HEK293 (cell line): ENCODE measurements at regions not wholly inside any gene's neighbourhood (a gene's known extent, or its start where the extent isn't known, plus 50 kb on each side); places are given as distances from the start of the nearest gene placed in this dataset.

Experiments
- CTCF ChIA-PET: fragments of 350-600 bp; formaldehyde crosslinking; extraction: SDS; loops from one replicate; lab custom pipeline; 2021; ENCODE audit warnings: antibody characterized with exemption; lab: Yijun Ruan, JAX
- POLR2A ChIA-PET: fragments of 300-600 bp; formaldehyde crosslinking; extraction: SDS; loops from one replicate; lab custom pipeline; 2020; ENCODE audit warnings: antibody characterized with exemption, inconsistent platforms; lab: Yijun Ruan, JAX
- H3K27ac ChIP-seq: fragments of 200-500 bp; sonication (Bioruptor generic); 2 replicates; pipeline ENCODE4 v1.5.1; 2014; ENCODE audit warnings: low read depth, low read length, control low read depth, inconsistent platforms; ENCODE audit errors: extremely low read depth
- H3K36me3 ChIP-seq, 2 experiments: fragments of 200-500 bp in 1 of 2; sonication (Bioruptor generic) in 1 of 2; 1 replicate in 1 of 2; 2 replicates in 1 of 2; pipeline ENCODE4 v1.5.1; 2014 to 2017; ENCODE audit warnings: inconsistent platforms in 2 of 2, low read length in 2 of 2; ENCODE audit not compliant: control insufficient read depth in 2 of 2, insufficient read depth in 1 of 2
- H3K4me1 ChIP-seq: fragments of 200-500 bp; sonication (Bioruptor generic); 2 replicates; pipeline ENCODE4 v1.5.1; 2014; ENCODE audit warnings: mild to moderate bottlenecking, low read length, inconsistent platforms; ENCODE audit not compliant: control insufficient read depth, insufficient read depth
- H3K4me3 ChIP-seq: 2 replicates; pipeline ENCODE4 v1.5.1; 2011; ENCODE audit warnings: low read depth, mild to moderate bottlenecking, control low read depth, low read length, moderate library complexity
- H3K9me3 ChIP-seq: fragments of 200-500 bp; sonication (Bioruptor generic); 2 replicates; pipeline ENCODE4 v1.5.1; 2014; ENCODE audit warnings: low read depth, low read length, inconsistent platforms; ENCODE audit not compliant: control insufficient read depth, insufficient read depth
- ATF2 ChIP-seq: fragments of 450-650 bp; formaldehyde crosslinking; IDR thresholded peaks from 2 replicates; pipeline ENCODE4 v1.5.1; 2016; ENCODE audit warnings: missing biosample characterization, missing genetic modification characterization, low read depth
- GLIS1 ChIP-seq: fragments of 450-650 bp; formaldehyde crosslinking; IDR thresholded peaks from 2 replicates; pipeline ENCODE4 v1.5.1; 2016; ENCODE audit warnings: missing biosample characterization, missing genetic modification characterization
- HOXC10 ChIP-seq: sonication (generic); formaldehyde crosslinking; IDR thresholded peaks from 2 replicates; pipeline ENCODE4 v1.8.1; 2023; ENCODE audit warnings: mild to moderate bottlenecking, missing genetic modification reagents
- KLF16 ChIP-seq: fragments of 450-650 bp; formaldehyde crosslinking; IDR thresholded peaks from 2 replicates; pipeline ENCODE4 v1.5.1; 2017; ENCODE audit warnings: missing biosample characterization, missing genetic modification characterization
- PRDM1 ChIP-seq: fragments of 450-650 bp; formaldehyde crosslinking; IDR thresholded peaks from 2 replicates; pipeline ENCODE4; 2016; ENCODE audit warnings: missing biosample characterization, missing genetic modification characterization
- RBAK ChIP-seq: fragments of 450-650 bp; formaldehyde crosslinking; IDR thresholded peaks from 2 replicates; pipeline ENCODE4 v1.5.1; 2016; ENCODE audit warnings: missing biosample characterization, missing genetic modification characterization
- SETDB1 ChIP-seq: IDR thresholded peaks from one replicate; pipeline ENCODE4 v1.6.1; 2017; ENCODE audit warnings: mild to moderate bottlenecking, low read length, moderate library complexity, mixed read lengths; ENCODE audit not compliant: insufficient read length
- ZBTB1 ChIP-seq: fragments of 450-650 bp; formaldehyde crosslinking; IDR thresholded peaks from 2 replicates; pipeline ENCODE4 v1.5.1; 2016; ENCODE audit warnings: missing biosample characterization, missing genetic modification characterization
- ZFHX2 ChIP-seq: fragments of 450-650 bp; formaldehyde crosslinking; conservative IDR thresholded peaks from 2 replicates; pipeline ENCODE4 v1.5.1; 2016; ENCODE audit warnings: missing biosample characterization, missing genetic modification characterization
- ZNF19 ChIP-seq: fragments of 450-650 bp; formaldehyde crosslinking; IDR thresholded peaks from 2 replicates; pipeline ENCODE4; 2016; ENCODE audit warnings: missing biosample characterization, missing genetic modification characterization, low read depth
- ZNF202 ChIP-seq: fragments of 450-650 bp; formaldehyde crosslinking; IDR thresholded peaks from 2 replicates; pipeline ENCODE4 v1.5.1; 2016; ENCODE audit warnings: missing biosample characterization, missing genetic modification characterization, borderline replicate concordance
- ZNF214 ChIP-seq: fragments of 450-650 bp; formaldehyde crosslinking; IDR thresholded peaks from 2 replicates; pipeline ENCODE4 v1.5.1; 2017; ENCODE audit warnings: missing biosample characterization, mild to moderate bottlenecking, missing genetic modification characterization, borderline replicate concordance
- ZNF324 ChIP-seq: fragments of 450-650 bp; formaldehyde crosslinking; IDR thresholded peaks from 2 replicates; pipeline ENCODE4 v1.5.1; 2016; ENCODE audit warnings: missing biosample characterization, missing genetic modification characterization
- ZNF350 ChIP-seq: fragments of 450-650 bp; formaldehyde crosslinking; IDR thresholded peaks from 2 replicates; pipeline ENCODE4 v1.5.0; 2017; ENCODE audit warnings: missing biosample characterization, mild to moderate bottlenecking, missing genetic modification characterization
- ZNF354C ChIP-seq: fragments of 450-650 bp; formaldehyde crosslinking; IDR thresholded peaks from 2 replicates; pipeline ENCODE4 v1.5.1; 2016; ENCODE audit warnings: missing biosample characterization, missing genetic modification characterization, low read depth, borderline replicate concordance
- ZNF366 ChIP-seq: fragments of 450-650 bp; formaldehyde crosslinking; conservative IDR thresholded peaks from 2 replicates; pipeline ENCODE4 v1.5.1; 2016; ENCODE audit warnings: missing biosample characterization, missing genetic modification characterization
- ZNF433 ChIP-seq: fragments of 450-650 bp; formaldehyde crosslinking; IDR thresholded peaks from 2 replicates; pipeline ENCODE4 v1.5.1; 2016; ENCODE audit warnings: missing biosample characterization, missing genetic modification characterization, low read depth
- ZNF544 ChIP-seq: fragments of 450-650 bp; formaldehyde crosslinking; IDR thresholded peaks from 2 replicates; pipeline ENCODE4 v1.5.0; 2017; ENCODE audit warnings: missing biosample characterization, missing genetic modification characterization
- ZNF621 ChIP-seq: fragments of 450-650 bp; formaldehyde crosslinking; IDR thresholded peaks from 2 replicates; pipeline ENCODE4 v1.5.1; 2017; ENCODE audit warnings: missing biosample characterization, missing genetic modification characterization
- ZNF623 ChIP-seq: fragments of 450-650 bp; formaldehyde crosslinking; IDR thresholded peaks from 2 replicates; pipeline ENCODE4 v1.5.1; 2016; ENCODE audit warnings: missing biosample characterization, missing genetic modification characterization
- ZNF670 ChIP-seq: fragments of 450-650 bp; formaldehyde crosslinking; IDR thresholded peaks from 2 replicates; pipeline ENCODE4 v1.5.1; 2016; ENCODE audit warnings: missing biosample characterization, missing genetic modification characterization, low read depth
- ZNF76 ChIP-seq: fragments of 450-650 bp; formaldehyde crosslinking; IDR thresholded peaks from 2 replicates; pipeline ENCODE4; 2016; ENCODE audit warnings: low read depth, missing biosample characterization, missing genetic modification characterization, borderline replicate concordance
- ZNF777 ChIP-seq: fragments of 450-650 bp; formaldehyde crosslinking; IDR thresholded peaks from 2 replicates; pipeline ENCODE4 v1.5.1; 2017; ENCODE audit warnings: missing biosample characterization, missing genetic modification characterization, borderline replicate concordance
- ZNF791 ChIP-seq: fragments of 450-650 bp; formaldehyde crosslinking; IDR thresholded peaks from 2 replicates; pipeline ENCODE4 v1.5.1; 2016; ENCODE audit warnings: missing biosample characterization, missing genetic modification characterization
- ZNF830 ChIP-seq: fragments of 450-650 bp; IDR thresholded peaks from 2 replicates; pipeline ENCODE4 v1.5.0; 2018; ENCODE audit warnings: missing biosample characterization, missing genetic modification characterization, low read depth, mild to moderate bottlenecking, moderate library complexity
- ZNF843 ChIP-seq: fragments of 450-650 bp; formaldehyde crosslinking; IDR thresholded peaks from 2 replicates; pipeline ENCODE4 v1.5.1; 2016; ENCODE audit warnings: missing biosample characterization, missing genetic modification characterization
- ZSCAN18 ChIP-seq: fragments of 450-650 bp; formaldehyde crosslinking; IDR thresholded peaks from 2 replicates; pipeline ENCODE4 v1.5.1; 2016; ENCODE audit warnings: missing biosample characterization, missing genetic modification characterization
- ZSCAN23 ChIP-seq: fragments of 450-650 bp; formaldehyde crosslinking; IDR thresholded peaks from 2 replicates; pipeline ENCODE4 v1.5.1; 2016; ENCODE audit warnings: missing biosample characterization, missing genetic modification characterization

- no peaks in the 10 kb centered on the region for H3K4me1 ChIP-seq
- H3K9me3 ChIP-seq = no peaks in the 10 kb centered on the region
- TF ChIP-seq ZNF791 (tag by site-specific recombination) = no peak
- no peak for TF ChIP-seq ZNF623 (tag by site-specific recombination)
- TF ChIP-seq HOXC10 (CRISPR knock-in tag) = no peak
- no peak for TF ChIP-seq ZNF202 (tag by site-specific recombination)
- no peak for TF ChIP-seq ZBTB1
- TF ChIP-seq KLF16 (tag by site-specific recombination) = no peak
- no peak for TF ChIP-seq ZNF670 (tag by site-specific recombination)
- TF ChIP-seq ZNF366 (tag by site-specific recombination) = no peak
- no peak for TF ChIP-seq ATF2 (tag by site-specific recombination)
- no peak for TF ChIP-seq ZNF214
- no peak for TF ChIP-seq ZNF324 (tag by site-specific recombination)
- TF ChIP-seq ZNF777 = no peak
- TF ChIP-seq ZSCAN23 = no peak
- no peak for TF ChIP-seq ZNF350
- TF ChIP-seq ZNF433 = no peak
- TF ChIP-seq ZNF19 (tag by site-specific recombination) = no peak
- no peak for TF ChIP-seq ZNF621 (tag by site-specific recombination)
- ChIA-PET CTCF (interaction anchor here (0.6 kb wide), 1 partner anchor 160 kb away, joined by 3 read pairs; no protein-coding TSS in a partner anchor), POLR2A (no interaction called here)
- H3K36me3 ChIP-seq = no peaks in the 10 kb centered on the region
- no peak overlapping the region for H3K4me3 ChIP-seq
- no peak overlapping the region for H3K27ac ChIP-seq
These were observed 153.5 kb downstream of the MAT2B start for GRCh38 chr5:163658702-163659567.

- H3K4me1 ChIP-seq = no peaks in the 10 kb centered on the region
- ChIA-PET POLR2A (no interaction called here), CTCF (interaction anchor here (0.6 kb wide), 1 partner anchor 159 kb away, joined by 3 read pairs; no protein-coding TSS in a partner anchor)
- no peak overlapping the region for H3K27ac ChIP-seq
- TF ChIP-seq PRDM1 (tag by site-specific recombination) (no peak), GLIS1 (no peak), ZNF544 (no peak), ZNF76 (tag by site-specific recombination) (no peak), ZNF202 (tag by site-specific recombination) (no peak), ZNF354C (tag by site-specific recombination) (no peak), ZNF621 (tag by site-specific recombination) (no peak), RBAK (tag by site-specific recombination) (no peak), ZNF19 (tag by site-specific recombination) (no peak), ZNF366 (tag by site-specific recombination) (no peak), ZFHX2 (tag by site-specific recombination) (no peak), ZSCAN18 (tag by site-specific recombination) (no peak), SETDB1 (no peak), ZNF830 (tag by site-specific recombination) (no peak), ZNF843 (no peak)
- H3K9me3 ChIP-seq = no peaks in the 10 kb centered on the region
- H3K36me3 ChIP-seq = no peaks in the 10 kb centered on the region
- no peak overlapping the region for H3K4me3 ChIP-seq
These were observed 154.1 kb downstream of the MAT2B start for GRCh38 chr5:163659568-163659902.
